CD4-positive, alpha-beta T cell treated with Interleukin-15 for 4 hours (primary cell): ENCODE measurements at regions not wholly inside any gene's neighbourhood (a gene's known extent, or its start where the extent isn't known, plus 50 kb on each side); places are given as distances from the start of the nearest gene placed in this dataset.
"Not testable (repeated sequence)": the region's sequence is repeated elsewhere in the genome, so short reads cannot be mapped to it uniquely, and the experiment has no call there.

ENCODE experiments used
- DNase-seq: peaks from one replicate; pipeline ENCODE4 v3.0.0-alpha.2; 2020; ENCODE audit warnings: low spot score

- peak; percentile 4 for DNase-seq
Measured at GRCh38 chr5:164504141-164504772, 998.8 kb downstream of the MAT2B start.

- DNase-seq, result no peak
Measured at GRCh38 chr5:164505791-164506190, 1000.4 kb downstream of the MAT2B start.

- no peak for DNase-seq
Measured at GRCh38 chr5:164518067-164518740, 1012.8 kb downstream of the MAT2B start.

GRCh38 chr5:164518741-164519080, 1013.3 kb downstream of the MAT2B start:
- DNase-seq, result no peak

- DNase-seq, result no peak
Measured at GRCh38 chr5:164532235-164532900, 1026.9 kb downstream of the MAT2B start.

GRCh38 chr5:164533426-164533825, 1028.0 kb downstream of the MAT2B start:
- DNase-seq, result not testable (repeated sequence)

- no peak for DNase-seq
Measured at GRCh38 chr5:164540174-164540573, 1034.8 kb downstream of the MAT2B start.

- no peak for DNase-seq
Measured at GRCh38 chr5:164545507-164545906, 1040.1 kb downstream of the MAT2B start.

- no peak for DNase-seq
Measured at GRCh38 chr5:164553851-164554250, 1048.4 kb downstream of the MAT2B start.

GRCh38 chr5:164555809-164556208, 1050.4 kb downstream of the MAT2B start:
- DNase-seq, result no peak

- no peak for DNase-seq
Measured at GRCh38 chr5:164560216-164560615, 1054.8 kb downstream of the MAT2B start.

- no peak for DNase-seq
Measured at GRCh38 chr5:164561933-164562872, 1056.8 kb downstream of the MAT2B start.

- no peak for DNase-seq
Measured at GRCh38 chr5:164563370-164563769, 1058.0 kb downstream of the MAT2B start.

- no peak for DNase-seq
Measured at GRCh38 chr5:164573397-164573796, 1068.0 kb downstream of the MAT2B start.

- no peak for DNase-seq
Measured at GRCh38 chr5:164577201-164577600, 1071.8 kb downstream of the MAT2B start.

GRCh38 chr5:164577742-164578141, 1072.3 kb downstream of the MAT2B start:
- no peak for DNase-seq

GRCh38 chr5:164578401-164578800, 1073.0 kb downstream of the MAT2B start:
- DNase-seq, result no peak

GRCh38 chr5:164578911-164579310, 1073.5 kb downstream of the MAT2B start:
- no peak for DNase-seq

GRCh38 chr5:164580155-164580554, 1074.7 kb downstream of the MAT2B start:
- DNase-seq, result no peak

- DNase-seq, result no peak
Measured at GRCh38 chr5:164581889-164582288, 1076.5 kb downstream of the MAT2B start.

- DNase-seq, result no peak
Measured at GRCh38 chr5:164593982-164594381, 1088.6 kb downstream of the MAT2B start.

GRCh38 chr5:164597293-164597900, 1092.0 kb downstream of the MAT2B start:
- no peak for DNase-seq
